H1 (cell line): ENCODE measurements at regions not wholly inside any gene's neighbourhood (a gene's known extent, or its start where the extent isn't known, plus 50 kb on each side); places are given as distances from the start of the nearest gene placed in this dataset.

Experiments used
- CTCF ChIA-PET: fragments of 300-600 bp; sonication (Branson Sonifier 250); formaldehyde crosslinking; loops from one replicate; lab custom pipeline; 2021; ENCODE audit not compliant: partially characterized antibody; lab: Charles Lee
- POLR2A ChIA-PET: fragments of 300-600 bp; sonication (Branson Sonifier 250); formaldehyde crosslinking; loops from one replicate; lab custom pipeline; 2021; ENCODE audit warnings: inconsistent platforms; ENCODE audit not compliant: partially characterized antibody; lab: Charles Lee
- DNase-seq, 2 experiments: peaks; one replicate each; pipeline versions ENCODE4 v3.0.0 to v3.0.0-alpha.2; 2010 to 2022; ENCODE audit warnings: low spot score in 2 of 2, low read depth in 1 of 2, mixed read lengths in 1 of 2
- FAIRE-seq: peaks from 2 replicates; lab custom pipeline; 2011; peaks lifted over from hg19 to GRCh38; lab: Jason Lieb, UNC
- H2AFZ ChIP-seq: 2 replicates; pipeline ENCODE4 v1.8.1; 2012; ENCODE audit warnings: low read length, inconsistent platforms
- H2AK5ac ChIP-seq: 2 replicates; pipeline ENCODE4 v1.6.1; 2013; ENCODE audit warnings: low read depth, low read length
- H2BK120ac ChIP-seq: replicated peaks from 2 replicates; pipeline ENCODE3; 2013; ENCODE audit warnings: low read depth, low read length, inconsistent platforms
- H2BK12ac ChIP-seq: 2 replicates; pipeline ENCODE4 v1.6.1; 2013; ENCODE audit warnings: low read depth, low read length
- H2BK15ac ChIP-seq: 2 replicates; pipeline ENCODE4 v1.6.1; 2013; ENCODE audit warnings: low read length
- H2BK20ac ChIP-seq: 2 replicates; pipeline ENCODE4 v1.6.1; 2013; ENCODE audit warnings: low read length
- H2BK5ac ChIP-seq: 2 replicates; pipeline ENCODE4 v1.6.1; 2013; ENCODE audit warnings: low read depth, low read length
- H3K14ac ChIP-seq: 2 replicates; pipeline ENCODE4 v1.6.1; 2013; ENCODE audit warnings: inconsistent platforms; ENCODE audit not compliant: insufficient read length
- H3K18ac ChIP-seq: 2 replicates; pipeline ENCODE4 v1.6.1; 2013; ENCODE audit warnings: low read length; ENCODE audit errors: extremely low read depth
- H3K23ac ChIP-seq: 2 replicates; pipeline ENCODE4 v1.6.1; 2013; ENCODE audit warnings: inconsistent platforms; ENCODE audit not compliant: insufficient read length
- H3K23me2 ChIP-seq: 2 replicates; pipeline ENCODE4 v1.6.1; 2013; ENCODE audit warnings: low read depth, low read length
- H3K27ac ChIP-seq: 2 replicates; pipeline ENCODE4 v1.6.1; 2011; ENCODE audit warnings: low read depth, low read length, inconsistent platforms
- H3K27me3 ChIP-seq, 4 experiments: replicated peaks in 1 of 4; 1 replicate in 1 of 4; 2 replicates in 3 of 4; pipeline versions ENCODE4 v1.6.1 to v1.8.1; 2011 to 2013; ENCODE audit warnings: low read length in 3 of 4, mild to moderate bottlenecking in 3 of 4, inconsistent platforms in 2 of 4, mixed read lengths in 2 of 4, moderate library complexity in 1 of 4; ENCODE audit not compliant: control insufficient read depth in 3 of 4, insufficient read depth in 3 of 4; ENCODE audit errors: extremely low read depth in 1 of 4
- H3K36me3 ChIP-seq, 4 experiments: 2 replicates each; pipeline versions ENCODE4 v1.6.1 to v1.8.1; 2011 to 2013; ENCODE audit warnings: mild to moderate bottlenecking in 4 of 4, low read length in 3 of 4, moderate library complexity in 2 of 4, control low read depth in 1 of 4, inconsistent platforms in 1 of 4; ENCODE audit not compliant: insufficient read depth in 4 of 4, control insufficient read depth in 2 of 4
- H3K4ac ChIP-seq: replicated peaks from 2 replicates; pipeline ENCODE3; 2013; ENCODE audit warnings: low read length, low read depth, mixed read lengths, inconsistent platforms; ENCODE audit not compliant: insufficient read length
- H3K4me1 ChIP-seq, 4 experiments: replicated peaks in 1 of 4; 1 replicate in 1 of 4; 2 replicates in 3 of 4; pipeline versions ENCODE4 v1.6.1 to v1.8.1; 2011 to 2013; ENCODE audit warnings: low read length in 3 of 4, inconsistent platforms in 2 of 4, mixed read lengths in 1 of 4; ENCODE audit not compliant: insufficient read depth in 4 of 4, control insufficient read depth in 3 of 4
- H3K4me2 ChIP-seq, 2 experiments: 2 replicates each; pipeline versions ENCODE4 v1.6.1 to v1.8.1; 2011 to 2013; ENCODE audit warnings: low read depth in 2 of 2, low read length in 2 of 2, control low read depth in 1 of 2, inconsistent platforms in 1 of 2, mild to moderate bottlenecking in 1 of 2; ENCODE audit not compliant: insufficient read depth in 1 of 2
- H3K4me3 ChIP-seq, 4 experiments: fragments of 200-600, 300-600 bp in 1 of 4; sonication (generic), shearing (Covaris generic), sonication (Bioruptor Twin) in 1 of 4; 2 replicates each; pipeline versions ENCODE4 v1.5.1 to v1.8.1; 2011 to 2016; ENCODE audit warnings: low read length in 4 of 4, low read depth in 3 of 4, control low read depth in 2 of 4, inconsistent platforms in 2 of 4, mild to moderate bottlenecking in 2 of 4, mixed read lengths in 1 of 4, moderate library complexity in 1 of 4; ENCODE audit not compliant: insufficient read depth in 2 of 4; ENCODE audit errors: extremely low read depth in 1 of 4
- H3K56ac ChIP-seq: replicated peaks from 2 replicates; pipeline ENCODE3; 2013; ENCODE audit warnings: low read depth, mild to moderate bottlenecking, mixed read lengths, low read length, inconsistent platforms; ENCODE audit not compliant: insufficient read length
- H3K79me1 ChIP-seq: 2 replicates; pipeline ENCODE4 v1.6.1; 2013; ENCODE audit warnings: low read depth, low read length, control low read depth
- H3K79me2 ChIP-seq, 2 experiments: 2 replicates each; pipeline versions ENCODE4 v1.6.1 to v1.8.1; 2012 to 2013; ENCODE audit warnings: low read length in 2 of 2, mild to moderate bottlenecking in 2 of 2, inconsistent platforms in 1 of 2; ENCODE audit not compliant: insufficient read depth in 2 of 2, control insufficient read depth in 1 of 2
- H3K9ac ChIP-seq, 4 experiments: replicated peaks in 1 of 4; 1 replicate in 1 of 4; 2 replicates in 3 of 4; pipeline versions ENCODE4 v1.6.1 to v1.8.1; 2011 to 2013; ENCODE audit warnings: low read depth in 3 of 4, low read length in 3 of 4, control low read depth in 2 of 4, mild to moderate bottlenecking in 2 of 4, moderate library complexity in 2 of 4, inconsistent platforms in 1 of 4; ENCODE audit errors: extremely low read depth in 1 of 4
- H3K9me3 ChIP-seq, 2 experiments: 2 replicates each; pipeline versions ENCODE4 v1.6.1 to v1.8.1; 2012 to 2013; ENCODE audit warnings: mild to moderate bottlenecking in 2 of 2, moderate library complexity in 2 of 2, control low read depth in 1 of 2, inconsistent platforms in 1 of 2, low read depth in 1 of 2, low read length in 1 of 2, mixed read lengths in 1 of 2; ENCODE audit not compliant: insufficient read depth in 2 of 2
- H4K20me1 ChIP-seq, 2 experiments: replicated peaks in 1 of 2; 2 replicates each; pipeline versions ENCODE3 to v1.8.1; 2011 to 2013; ENCODE audit warnings: inconsistent platforms in 2 of 2, low read length in 2 of 2, mild to moderate bottlenecking in 1 of 2; ENCODE audit not compliant: insufficient read depth in 2 of 2, control insufficient read depth in 1 of 2
- H4K5ac ChIP-seq: 2 replicates; pipeline ENCODE4 v1.6.1; 2013; ENCODE audit warnings: low read length, low read depth, mixed read lengths, inconsistent platforms; ENCODE audit not compliant: insufficient read length
- H4K8ac ChIP-seq: 2 replicates; pipeline ENCODE4 v1.8.0; 2013; ENCODE audit warnings: mild to moderate bottlenecking, moderate library complexity, low read length, inconsistent platforms; ENCODE audit not compliant: insufficient read depth; ENCODE audit errors: extremely low read depth
- H4K91ac ChIP-seq: replicated peaks from 2 replicates; pipeline ENCODE3; 2013; ENCODE audit warnings: low read length, mixed read lengths, inconsistent platforms; ENCODE audit not compliant: insufficient read length
- CBX8 ChIP-seq: fragments of 300-800, 300-1000 bp; sonication (generic); IDR thresholded peaks from 2 replicates; pipeline ENCODE4 v1.7.1; 2016; ENCODE audit warnings: low read depth, low read length, borderline replicate concordance
- NRF1 ChIP-seq: IDR thresholded peaks from 2 replicates; pipeline ENCODE4 v1.6.1; 2011; ENCODE audit warnings: mild to moderate bottlenecking, low read depth, low read length, improper control_type of control experiment
- PHF8 ChIP-seq: fragments of 200-600 bp; sonication (generic); conservative IDR thresholded peaks from 2 replicates; pipeline ENCODE4 v1.7.1; 2012; ENCODE audit warnings: low read depth, mild to moderate bottlenecking, inconsistent platforms, low read length, moderate library complexity
- RFX5 ChIP-seq: IDR thresholded peaks from 2 replicates; pipeline ENCODE4 v1.6.1; 2011; ENCODE audit warnings: low read depth, low read length, improper control_type of control experiment, borderline replicate concordance
- SP2 ChIP-seq: IDR thresholded peaks from 2 replicates; pipeline ENCODE4 v1.6.1; 2012; ENCODE audit warnings: mild to moderate bottlenecking, low read length, inconsistent platforms
- TAF1 ChIP-seq: IDR thresholded peaks from 2 replicates; pipeline ENCODE4 v1.6.1; 2011; ENCODE audit warnings: mild to moderate bottlenecking, low read depth, low read length
- YY1 ChIP-seq: IDR thresholded peaks from 2 replicates; pipeline ENCODE4 v1.6.1; 2011; ENCODE audit warnings: low read depth, mild to moderate bottlenecking, low read length
- ZNF274 ChIP-seq: IDR thresholded peaks from 2 replicates; pipeline ENCODE4 v1.7.0; 2012; ENCODE audit warnings: low read length, borderline replicate concordance; ENCODE audit errors: extremely low read depth
- whole genome bisulfite sequencing, 2 experiments: shearing (Covaris generic) in 1 of 2; methylation state at CpG; one replicate each; pipeline versions ENCODE4 v1.1.6 to v1.1.7; 2013 to 2015; ENCODE audit warnings: low lambda C conversion rate in 2 of 2, mixed read lengths in 2 of 2, inconsistent platforms in 1 of 2, low coverage in 1 of 2, missing lambda C conversion rate in 1 of 2; ENCODE audit not compliant: insufficient replicate concordance in 2 of 2, insufficient coverage in 1 of 2, insufficient read length in 1 of 2; ENCODE audit errors: extremely low coverage in 1 of 2, missing lambda C conversion rate in 1 of 2; 5-methylcytosine and 5-hydroxymethylcytosine counted together
- TF ChIP-seq, protein P1 (sequence below): IDR thresholded peaks from 2 replicates; pipeline ENCODE4 v1.6.1; 2012; ENCODE audit warnings: low read length, inconsistent platforms

DNA sequence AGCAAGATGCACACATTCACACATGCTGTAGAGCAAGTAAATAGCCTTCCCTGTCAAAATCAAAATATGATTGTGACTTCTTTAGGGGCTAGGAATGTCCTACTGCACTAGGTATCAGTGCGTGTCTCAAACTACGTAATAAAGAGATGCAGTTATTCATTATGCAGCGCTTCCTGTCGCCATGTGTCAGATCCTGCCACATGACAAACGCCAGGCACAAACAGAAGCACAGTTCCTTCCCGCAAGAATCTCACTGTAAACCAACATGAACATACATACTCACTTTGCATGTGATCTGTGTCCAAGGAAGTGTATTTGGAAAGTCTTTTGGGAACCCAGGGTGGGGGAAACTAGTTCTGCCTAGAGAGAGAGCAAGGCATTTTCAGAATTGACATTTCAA is 599.9 kb downstream of the RNF144A start:
- H3K18ac ChIP-seq = no peak overlapping the region
- 95% methylated on average over 6 of the region's 6 CpGs; no CpG with 5 or more reads in 1 of the 2 experiments for WGBS, 2 experiments
- H3K9ac ChIP-seq = no peak overlapping the region
- TF ChIP-seq NRF1 (no peak), YY1 (no peak), CBX8 (no peak), TAF1 (no peak), RFX5 (no peak), ZNF274 (no peak), PHF8 (no peak), SP2 (no peak)
- TF ChIP-seq, protein P1, sequence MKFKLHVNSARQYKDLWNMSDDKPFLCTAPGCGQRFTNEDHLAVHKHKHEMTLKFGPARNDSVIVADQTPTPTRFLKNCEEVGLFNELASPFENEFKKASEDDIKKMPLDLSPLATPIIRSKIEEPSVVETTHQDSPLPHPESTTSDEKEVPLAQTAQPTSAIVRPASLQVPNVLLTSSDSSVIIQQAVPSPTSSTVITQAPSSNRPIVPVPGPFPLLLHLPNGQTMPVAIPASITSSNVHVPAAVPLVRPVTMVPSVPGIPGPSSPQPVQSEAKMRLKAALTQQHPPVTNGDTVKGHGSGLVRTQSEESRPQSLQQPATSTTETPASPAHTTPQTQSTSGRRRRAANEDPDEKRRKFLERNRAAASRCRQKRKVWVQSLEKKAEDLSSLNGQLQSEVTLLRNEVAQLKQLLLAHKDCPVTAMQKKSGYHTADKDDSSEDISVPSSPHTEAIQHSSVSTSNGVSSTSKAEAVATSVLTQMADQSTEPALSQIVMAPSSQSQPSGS = no peak

More for the DNA sequence above, 599.9 kb downstream of the RNF144A start:
- FAIRE-seq (no peak), DNase-seq (no peak)
- no peak overlapping the region for H4K8ac ChIP-seq
- H3K27me3 ChIP-seq = no peaks in the 10 kb centered on the region
- H3K9me3 ChIP-seq = 0 out of 4 replicates have a peak, but pooled peaks cover 0 to 3% of the 10 kb centered on the region in 2 experiments
- no peaks in the 10 kb centered on the region for H3K36me3 ChIP-seq
- no peak overlapping the region for H3K56ac ChIP-seq
- H2BK12ac ChIP-seq = no peak overlapping the region
- H4K91ac ChIP-seq = no peak overlapping the region
- no peak overlapping the region for H3K4ac ChIP-seq
- no peak overlapping the region for H3K23ac ChIP-seq
- H3K79me1 ChIP-seq = no peaks in the 10 kb centered on the region
- no peak overlapping the region for H2BK20ac ChIP-seq
- POLR2A ChIA-PET = no interaction called here
- H2AFZ ChIP-seq = no peak overlapping the region
- H2AK5ac ChIP-seq = no peak overlapping the region
- CTCF ChIA-PET = interaction anchor here (0.9 kb wide), 1 partner anchor 22 kb away, joined by 4 read pairs; no protein-coding TSS in a partner anchor
- H3K14ac ChIP-seq = no peak overlapping the region
- no peak overlapping the region for H3K27ac ChIP-seq
- no peak overlapping the region for H3K4me2 ChIP-seq
- no peaks in the 10 kb centered on the region for H3K79me2 ChIP-seq
- no peak overlapping the region for H3K4me3 ChIP-seq
- no peaks in the 10 kb centered on the region for H3K23me2 ChIP-seq
- no peak overlapping the region for H4K5ac ChIP-seq
- peaks cover 0 to 2% (median 0%) of the 10 kb centered on the region in 4 experiments; a peak in 2 of 7 replicates for H3K4me1 ChIP-seq
- no peak overlapping the region for H2BK120ac ChIP-seq
- H2BK15ac ChIP-seq = no peak overlapping the region
- H4K20me1 ChIP-seq = no peaks in the 10 kb centered on the region
- no peak overlapping the region for H2BK5ac ChIP-seq
